Natural killer cell treated with Interleukin-12 subunit alpha and Interleukin-12 subunit beta and Interleukin-15 and Interleukin-18, amount 100 ng/mL, for 72 hours (primary cell): ENCODE measurements at regions not wholly inside any gene's neighbourhood (a gene's known extent, or its start where the extent isn't known, plus 50 kb on each side); places are given as distances from the start of the nearest gene placed in this dataset.

ENCODE experiments used
- ATAC-seq, 2 donors: fragments of 150-1000 bp; cut with Tn5 transposase in 1 of 2; sonication (Bioruptor Pico), chemical (Tn5 transposase) in 1 of 2; 2 replicates each; pipeline ENCODE4 v1.10.0; 2021
- DNase-seq: peaks from one replicate; pipeline ENCODE4 v3.0.0; 2022; ENCODE audit warnings: low spot score
- H3K27ac Mint-ChIP-seq, 2 donors: 1 replicate in 1 of 2; 2 replicates in 1 of 2; pipeline ENCODE4 v1.8.0; 2022; ENCODE audit warnings: mixed read lengths in 2 of 2, mild to moderate bottlenecking in 1 of 2, moderate library complexity in 1 of 2
- H3K27me3 Mint-ChIP-seq, 2 donors: 1 replicate in 1 of 2; 2 replicates in 1 of 2; pipeline ENCODE4 v1.8.0; 2022; ENCODE audit warnings: mixed read lengths in 2 of 2
- H3K36me3 Mint-ChIP-seq: one replicate; pipeline ENCODE4 v1.8.0; 2022; ENCODE audit warnings: mixed read lengths
- H3K4me1 Mint-ChIP-seq, 2 donors: 1 replicate in 1 of 2; 2 replicates in 1 of 2; pipeline ENCODE4 v1.8.0; 2022; ENCODE audit warnings: low read depth in 2 of 2, mixed read lengths in 2 of 2, mild to moderate bottlenecking in 1 of 2
- H3K4me3 Mint-ChIP-seq: one replicate; pipeline ENCODE4 v1.8.0; 2022; ENCODE audit warnings: mixed read lengths
- H3K9me3 Mint-ChIP-seq: 2 replicates; pipeline ENCODE4 v1.8.0; 2022; ENCODE audit warnings: mixed read lengths

DNA sequence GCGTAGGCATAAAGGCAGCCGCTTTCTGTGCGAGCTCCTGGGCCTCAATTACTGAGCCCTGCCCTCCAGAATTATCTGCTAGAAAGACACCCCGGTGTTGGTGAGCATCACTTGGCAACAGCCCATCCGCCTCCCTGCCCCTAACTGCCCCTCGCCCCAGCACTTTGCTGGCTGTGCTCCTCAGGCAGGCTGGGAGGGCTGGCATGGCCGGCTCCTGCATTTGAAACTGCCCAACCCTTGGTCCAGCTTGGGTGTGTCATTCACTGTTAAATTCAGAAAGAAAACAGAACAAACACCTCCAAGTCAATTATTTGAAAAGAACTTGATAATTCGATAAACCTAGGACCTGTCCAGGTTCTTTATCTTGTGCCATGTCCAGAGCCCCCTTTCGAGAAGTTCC lies 334.2 kb downstream of the IRX2 start:
- H3K4me1 Mint-ChIP-seq = no peaks in the 10 kb centered on the region
- no peaks in the 10 kb centered on the region for H3K27me3 Mint-ChIP-seq
- ATAC-seq (no peak), DNase-seq (no peak)
- H3K4me3 Mint-ChIP-seq = no peak overlapping the region
- H3K36me3 Mint-ChIP-seq = no peaks in the 10 kb centered on the region
- H3K27ac Mint-ChIP-seq = no peak overlapping the region
- no peaks in the 10 kb centered on the region for H3K9me3 Mint-ChIP-seq

DNA sequence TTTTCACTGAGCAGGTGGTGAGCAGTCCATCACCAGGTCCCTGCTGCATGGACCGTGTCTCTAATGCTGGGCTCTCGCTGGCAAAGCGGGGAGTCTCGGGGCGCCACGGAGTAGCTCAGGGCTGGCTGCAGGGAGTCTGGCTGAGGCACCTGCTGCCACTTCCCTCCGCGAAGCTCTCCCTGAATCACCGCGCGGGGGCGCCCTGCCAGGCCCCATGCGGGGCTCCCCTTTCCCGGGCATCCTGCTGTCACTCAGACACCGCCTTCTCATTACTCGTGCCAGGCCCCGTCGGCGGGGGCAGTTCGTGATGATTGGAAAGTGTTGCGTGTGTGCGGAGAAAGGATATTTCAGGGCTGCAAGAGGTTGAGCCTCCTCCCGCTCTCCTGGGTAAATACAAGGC lies 335.8 kb downstream of the IRX2 start:
- Mint-ChIP-seq H3K9me3 (no peaks in the 10 kb centered on the region), H3K36me3 (no peaks in the 10 kb centered on the region), H3K4me3 (no peak overlapping the region), H3K27me3 (no peaks in the 10 kb centered on the region), H3K4me1 (no peaks in the 10 kb centered on the region), H3K27ac (no peak overlapping the region)
- ATAC-seq (no peak), DNase-seq (no peak)

- Mint-ChIP-seq H3K27me3 (no peaks in the 10 kb centered on the region), H3K4me3 (no peak overlapping the region), H3K27ac (no peak overlapping the region), H3K9me3 (no peaks in the 10 kb centered on the region), H3K36me3 (no peaks in the 10 kb centered on the region), H3K4me1 (no peaks in the 10 kb centered on the region)
- peak in 1 of 2 donors; percentile 28 for ATAC-seq
- no peak for DNase-seq
These were observed 341.0 kb downstream of the IRX2 start for GRCh38 chr5:2410451-2410850.

- no peaks in the 10 kb centered on the region for H3K9me3 Mint-ChIP-seq
- H3K4me1 Mint-ChIP-seq = no peaks in the 10 kb centered on the region
- no peak overlapping the region for H3K4me3 Mint-ChIP-seq
- H3K36me3 Mint-ChIP-seq = no peaks in the 10 kb centered on the region
- DNase-seq (no peak), ATAC-seq (no peak)
- no peaks in the 10 kb centered on the region for H3K27me3 Mint-ChIP-seq
- H3K27ac Mint-ChIP-seq = no peak overlapping the region
These were observed 348.2 kb downstream of the IRX2 start for GRCh38 chr5:2403296-2403695.

DNA sequence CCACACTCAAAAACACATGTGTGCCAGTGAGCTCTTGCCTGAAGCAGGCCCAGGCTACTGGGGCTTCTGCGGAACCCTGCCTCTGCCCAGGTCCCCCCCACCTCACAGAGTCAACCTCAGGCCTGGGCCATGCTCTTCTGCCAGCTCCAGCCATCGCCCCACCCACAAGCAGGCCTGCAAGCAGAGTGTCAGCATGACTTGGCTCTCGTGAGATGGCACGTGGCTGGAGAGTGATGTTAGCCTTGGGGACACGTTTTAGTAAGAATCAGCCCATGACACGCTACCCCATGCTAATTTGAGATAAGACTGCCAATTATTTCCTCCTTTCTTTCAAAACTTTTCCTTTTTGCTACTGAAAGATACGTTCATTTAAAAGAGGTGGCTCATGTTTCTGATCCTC lies 351.7 kb downstream of the IRX2 start:
- Mint-ChIP-seq H3K9me3 (no peaks in the 10 kb centered on the region), H3K36me3 (no peaks in the 10 kb centered on the region), H3K27me3 (no peaks in the 10 kb centered on the region), H3K4me3 (no peak overlapping the region), H3K4me1 (no peaks in the 10 kb centered on the region), H3K27ac (no peak overlapping the region)
- ATAC-seq = no peak
- DNase-seq = no peak

DNA sequence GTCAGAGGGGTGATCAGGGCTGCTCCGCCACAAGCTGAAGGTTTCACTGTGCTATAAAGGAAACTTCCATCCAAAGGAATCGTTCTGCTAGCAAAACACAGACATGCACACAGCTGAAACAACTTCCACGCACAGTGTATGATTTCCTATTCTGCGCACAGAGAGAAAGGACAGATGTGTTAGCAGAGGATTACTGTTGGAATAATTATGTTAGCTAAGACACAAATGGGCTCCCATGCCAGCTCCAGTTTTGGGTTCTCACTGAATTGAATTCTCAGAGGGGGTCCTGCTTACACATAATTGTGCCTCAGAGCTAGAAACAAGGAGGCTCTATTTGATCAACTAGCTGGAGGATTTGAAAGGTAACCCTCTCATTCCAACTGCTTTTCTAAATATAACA lies 352.4 kb downstream of the IRX2 start:
- no peak overlapping the region for H3K27ac Mint-ChIP-seq
- no peaks in the 10 kb centered on the region for H3K36me3 Mint-ChIP-seq
- no peak for ATAC-seq
- no peaks in the 10 kb centered on the region for H3K9me3 Mint-ChIP-seq
- no peak for DNase-seq
- H3K4me1 Mint-ChIP-seq = no peaks in the 10 kb centered on the region
- H3K4me3 Mint-ChIP-seq = no peak overlapping the region
- H3K27me3 Mint-ChIP-seq = no peaks in the 10 kb centered on the region

DNA sequence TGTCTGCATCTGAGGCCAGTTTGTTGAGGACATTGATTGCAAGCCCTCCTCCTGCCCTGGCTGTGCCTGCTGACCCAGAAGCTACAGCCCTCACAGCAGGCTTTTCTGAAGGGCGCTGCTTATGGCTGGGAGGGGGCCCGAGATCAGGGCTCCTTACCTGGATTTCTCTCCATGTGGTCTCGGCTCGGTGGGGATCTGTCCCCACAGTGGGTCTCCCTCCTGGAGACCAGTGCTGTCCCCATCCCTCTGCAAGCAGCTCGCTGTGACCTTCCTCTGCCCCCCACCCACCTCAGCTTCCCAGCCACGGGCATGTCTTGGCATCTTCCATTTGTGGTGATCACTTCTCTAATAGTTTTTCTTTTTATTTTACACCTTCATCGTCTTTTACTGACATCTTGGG lies 357.9 kb downstream of the IRX2 start:
- H3K4me1 Mint-ChIP-seq = no peaks in the 10 kb centered on the region
- H3K9me3 Mint-ChIP-seq = no peaks in the 10 kb centered on the region
- H3K27me3 Mint-ChIP-seq = peaks cover 0 to 10% of the 10 kb centered on the region in 2 donors
- no peak overlapping the region for H3K4me3 Mint-ChIP-seq
- DNase-seq = no peak
- no peaks in the 10 kb centered on the region for H3K36me3 Mint-ChIP-seq
- no peak for ATAC-seq
- no peak overlapping the region for H3K27ac Mint-ChIP-seq

- ATAC-seq (no peak), DNase-seq (no peak)
- Mint-ChIP-seq H3K9me3 (no peaks in the 10 kb centered on the region), H3K4me3 (no peak overlapping the region), H3K36me3 (no peaks in the 10 kb centered on the region), H3K27me3 (peaks cover 0 to 10% of the 10 kb centered on the region in 2 donors), H3K4me1 (no peaks in the 10 kb centered on the region), H3K27ac (no peak overlapping the region)
These were observed 359.9 kb downstream of the IRX2 start for GRCh38 chr5:2391566-2391965.

DNA sequence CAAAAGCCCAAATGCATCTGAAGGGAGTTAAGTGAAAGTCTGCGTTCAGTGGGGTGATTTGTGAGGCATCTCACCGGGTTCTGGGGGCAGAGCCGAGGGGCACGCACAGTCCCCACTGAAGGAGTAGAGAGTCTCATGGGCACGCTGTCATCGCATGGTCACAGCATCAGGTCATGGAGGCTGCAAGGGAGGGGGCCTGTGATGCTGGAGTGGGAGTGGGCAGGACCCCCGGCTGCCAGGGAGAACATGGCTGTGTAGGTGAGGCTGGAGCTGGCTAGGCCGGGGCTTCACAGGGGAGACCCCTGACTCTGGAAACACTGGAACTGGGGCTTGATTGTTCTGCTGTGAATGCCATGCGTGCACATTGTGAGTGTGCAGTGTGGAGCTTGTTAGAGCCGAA lies 360.5 kb downstream of the IRX2 start:
- H3K9me3 Mint-ChIP-seq = no peaks in the 10 kb centered on the region

DNA sequence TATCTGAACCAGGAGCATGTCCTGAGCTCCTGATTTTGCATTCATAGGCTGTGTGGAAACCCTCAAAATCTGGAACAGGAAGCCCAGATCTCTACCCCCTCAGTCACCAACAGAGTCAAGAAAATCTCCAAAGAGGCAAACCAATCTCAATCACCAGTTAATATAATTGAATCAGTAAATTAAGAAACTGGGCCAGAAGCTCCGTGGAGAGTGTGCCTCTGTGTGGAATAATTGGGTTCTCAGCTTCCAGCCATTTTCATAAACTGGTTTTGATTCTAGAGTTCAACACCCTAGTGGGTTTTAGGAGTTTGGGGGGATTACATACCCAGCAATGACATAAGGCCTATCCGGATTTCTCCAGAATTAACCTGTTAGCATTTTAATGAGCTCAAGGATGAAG lies 362.9 kb downstream of the IRX2 start:
- no peak for ATAC-seq
- H3K4me3 Mint-ChIP-seq = no peak overlapping the region
- H3K9me3 Mint-ChIP-seq = no peaks in the 10 kb centered on the region
- DNase-seq = no peak
- H3K27me3 Mint-ChIP-seq = peaks cover 0 to 10% of the 10 kb centered on the region in 2 donors
- no peak overlapping the region for H3K27ac Mint-ChIP-seq
- H3K36me3 Mint-ChIP-seq = no peaks in the 10 kb centered on the region
- no peaks in the 10 kb centered on the region for H3K4me1 Mint-ChIP-seq

More for the DNA sequence above, 360.5 kb downstream of the IRX2 start:
- no peak for ATAC-seq
- no peak overlapping the region for H3K27ac Mint-ChIP-seq
- H3K4me3 Mint-ChIP-seq = no peak overlapping the region
- H3K4me1 Mint-ChIP-seq = no peaks in the 10 kb centered on the region
- H3K36me3 Mint-ChIP-seq = no peaks in the 10 kb centered on the region
- no peak for DNase-seq
- H3K27me3 Mint-ChIP-seq = peaks cover 0 to 10% of the 10 kb centered on the region in 2 donors

GRCh38 chr5:2387634-2388325 lies 363.7 kb downstream of the IRX2 start:
- Mint-ChIP-seq H3K4me1 (no peaks in the 10 kb centered on the region), H3K4me3 (no peak overlapping the region), H3K27ac (no peak overlapping the region), H3K9me3 (no peaks in the 10 kb centered on the region), H3K27me3 (peaks cover 0 to 7% of the 10 kb centered on the region in 2 donors), H3K36me3 (no peaks in the 10 kb centered on the region)
- no peak for DNase-seq
- ATAC-seq = no peak

DNA sequence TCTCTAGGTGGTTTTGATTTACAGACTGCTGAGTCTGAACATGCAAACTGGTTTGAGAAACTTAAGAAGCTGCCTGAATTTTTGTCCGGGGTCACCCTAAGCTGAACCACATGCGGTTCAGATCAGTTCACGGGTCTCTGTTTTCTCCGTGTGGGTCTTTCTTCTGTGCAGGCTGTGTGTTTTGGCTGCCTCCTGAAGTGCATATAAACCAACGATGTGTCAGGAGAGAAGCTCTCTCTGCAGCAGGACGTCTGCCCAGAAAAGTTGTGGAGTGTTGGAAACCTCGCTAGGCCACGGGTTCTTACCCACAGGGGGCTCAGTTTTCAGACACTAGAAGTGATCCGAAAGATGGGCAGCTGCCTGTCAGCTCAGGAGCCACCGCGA lies 364.2 kb downstream of the IRX2 start:
- Mint-ChIP-seq H3K36me3 (no peaks in the 10 kb centered on the region), H3K27ac (no peak overlapping the region)

DNA sequence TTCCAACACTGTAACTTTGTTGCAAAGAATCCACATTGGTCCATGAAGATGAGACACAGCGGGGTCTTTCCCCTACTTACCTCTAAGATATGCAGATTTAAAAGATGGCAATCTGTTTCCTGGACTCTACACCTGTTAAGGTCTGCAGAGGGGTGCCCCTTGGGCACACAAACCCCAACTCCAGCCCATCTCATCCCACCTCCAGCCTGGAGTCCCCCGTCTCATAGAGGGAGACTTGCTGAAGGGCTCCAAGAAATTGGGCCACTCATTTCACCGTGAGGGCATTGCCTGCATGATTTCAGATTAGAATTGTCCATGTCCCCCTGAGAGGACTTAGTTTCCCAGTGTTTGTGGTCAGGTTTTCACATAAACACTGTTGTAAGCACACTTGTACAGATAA lies 365.7 kb downstream of the IRX2 start:
- Mint-ChIP-seq H3K27ac (no peak overlapping the region), H3K4me3 (no peak overlapping the region)
- DNase-seq = no peak

More for the DNA sequence above, 364.2 kb downstream of the IRX2 start:
- no peak overlapping the region for H3K4me3 Mint-ChIP-seq
- H3K27me3 Mint-ChIP-seq = peaks cover 0 to 2% of the 10 kb centered on the region in 2 donors
- no peak for DNase-seq
- H3K4me1 Mint-ChIP-seq = no peaks in the 10 kb centered on the region
- no peak for ATAC-seq
- H3K9me3 Mint-ChIP-seq = no peaks in the 10 kb centered on the region

GRCh38 chr5:2383698-2384065 lies 367.8 kb downstream of the IRX2 start:
- Mint-ChIP-seq H3K27ac (no peak overlapping the region), H3K27me3 (no peaks in the 10 kb centered on the region), H3K36me3 (no peaks in the 10 kb centered on the region), H3K4me1 (no peaks in the 10 kb centered on the region), H3K9me3 (no peaks in the 10 kb centered on the region), H3K4me3 (no peak overlapping the region)
- ATAC-seq = no peak
- DNase-seq = no peak

More for the DNA sequence above, 365.7 kb downstream of the IRX2 start:
- Mint-ChIP-seq H3K9me3 (no peaks in the 10 kb centered on the region), H3K27me3 (no peaks in the 10 kb centered on the region), H3K4me1 (no peaks in the 10 kb centered on the region), H3K36me3 (no peaks in the 10 kb centered on the region)
- no peak for ATAC-seq
